Trophoblast cell (in vitro differentiated cells and primary cell): ENCODE measurements at regions not wholly inside any gene's neighbourhood (a gene's known extent, or its start where the extent isn't known, plus 50 kb on each side); places are given as distances from the start of the nearest gene placed in this dataset.

ENCODE experiments used
- DNase-seq, 2 donors: peaks; one replicate each; pipeline ENCODE4 v3.0.0-alpha.2; 2016
- H2AFZ ChIP-seq: 2 replicates; pipeline ENCODE4 v1.6.1; 2013; ENCODE audit warnings: low read length, moderate library complexity, mild to moderate bottlenecking; ENCODE audit not compliant: insufficient read depth, poor library complexity
- H2AK5ac ChIP-seq: 2 replicates; pipeline ENCODE4 v1.6.1; 2013; ENCODE audit warnings: mild to moderate bottlenecking, low read length
- H2BK120ac ChIP-seq: 2 replicates; pipeline ENCODE4 v1.6.1; 2013; ENCODE audit warnings: low read length, mild to moderate bottlenecking, moderate library complexity; ENCODE audit not compliant: insufficient read depth, poor library complexity
- H2BK12ac ChIP-seq: 2 replicates; pipeline ENCODE4 v1.6.1; 2013; ENCODE audit warnings: mild to moderate bottlenecking, low read length, moderate library complexity
- H2BK5ac ChIP-seq: 2 replicates; pipeline ENCODE4 v1.6.1; 2013; ENCODE audit warnings: low read length, low read depth, moderate library complexity, mild to moderate bottlenecking; ENCODE audit not compliant: poor library complexity
- H3K14ac ChIP-seq: 2 replicates; pipeline ENCODE4 v1.6.1; 2013; ENCODE audit warnings: mild to moderate bottlenecking, low read length
- H3K18ac ChIP-seq: 2 replicates; pipeline ENCODE4 v1.6.1; 2013; ENCODE audit warnings: mild to moderate bottlenecking, low read length
- H3K23ac ChIP-seq: 2 replicates; pipeline ENCODE4 v1.6.1; 2013; ENCODE audit warnings: low read length
- H3K27ac ChIP-seq: 2 replicates; pipeline ENCODE4 v1.5.1; 2013; ENCODE audit warnings: low read depth, mild to moderate bottlenecking, inconsistent platforms, low read length, moderate library complexity
- H3K27me3 ChIP-seq: 2 replicates; pipeline ENCODE4 v1.6.1; 2013; ENCODE audit warnings: inconsistent platforms, mild to moderate bottlenecking, low read length, moderate library complexity; ENCODE audit not compliant: insufficient read depth
- H3K36me3 ChIP-seq, 2 experiments: 1 replicate in 1 of 2; 2 replicates in 1 of 2; pipeline ENCODE4 v1.6.1; 2013; ENCODE audit warnings: low read length in 2 of 2, mild to moderate bottlenecking in 2 of 2, moderate library complexity in 1 of 2; ENCODE audit not compliant: insufficient read depth in 2 of 2, control insufficient read depth in 1 of 2
- H3K4ac ChIP-seq: 2 replicates; pipeline ENCODE4 v1.6.1; 2013; ENCODE audit warnings: low read depth, mild to moderate bottlenecking, low read length, moderate library complexity
- H3K4me1 ChIP-seq, 2 experiments: 1 replicate in 1 of 2; 2 replicates in 1 of 2; pipeline ENCODE4 v1.6.1; 2013; ENCODE audit warnings: low read length in 2 of 2, mild to moderate bottlenecking in 2 of 2, moderate library complexity in 1 of 2; ENCODE audit not compliant: insufficient read depth in 2 of 2, control insufficient read depth in 1 of 2
- H3K4me2 ChIP-seq: 2 replicates; pipeline ENCODE4 v1.6.1; 2013; ENCODE audit warnings: inconsistent platforms, mild to moderate bottlenecking, low read length, moderate library complexity
- H3K4me3 ChIP-seq: 2 replicates; pipeline ENCODE4 v1.5.1; 2013; ENCODE audit warnings: mild to moderate bottlenecking, low read depth, low read length, inconsistent platforms
- H3K79me1 ChIP-seq: one replicate; pipeline ENCODE4 v1.6.1; 2013; ENCODE audit warnings: low read length
- H3K79me2 ChIP-seq: 2 replicates; pipeline ENCODE4 v1.6.1; 2013; ENCODE audit warnings: low read length, mild to moderate bottlenecking; ENCODE audit not compliant: control insufficient read depth, insufficient read depth, poor library complexity
- H3K9ac ChIP-seq: 2 replicates; pipeline ENCODE4 v1.6.1; 2013; ENCODE audit warnings: mild to moderate bottlenecking, low read length
- H3K9me3 ChIP-seq: 2 replicates; pipeline ENCODE4 v1.6.1; 2013; ENCODE audit warnings: low read depth, mild to moderate bottlenecking, control low read depth, inconsistent platforms, low read length; ENCODE audit not compliant: insufficient read depth
- H4K12ac ChIP-seq: 2 replicates; pipeline ENCODE4 v1.6.1; 2013; ENCODE audit warnings: low read depth, mild to moderate bottlenecking, low read length, moderate library complexity
- H4K8ac ChIP-seq: 2 replicates; pipeline ENCODE4 v1.6.1; 2013; ENCODE audit warnings: low read depth, mild to moderate bottlenecking, low read length, moderate library complexity
- H4K91ac ChIP-seq: one replicate; pipeline ENCODE4 v1.6.1; 2013; ENCODE audit warnings: low read depth, mild to moderate bottlenecking, low read length, moderate library complexity
- WGBS: extraction: QIAGEN DNeasy Blood & Tissue Kit; methylation state at CpG from one replicate; pipeline ENCODE4 v1.1.7; 2013; ENCODE audit warnings: missing lambda C conversion rate; ENCODE audit not compliant: insufficient read length, insufficient coverage; ENCODE audit errors: extremely low coverage; 5-methylcytosine and 5-hydroxymethylcytosine counted together

DNA sequence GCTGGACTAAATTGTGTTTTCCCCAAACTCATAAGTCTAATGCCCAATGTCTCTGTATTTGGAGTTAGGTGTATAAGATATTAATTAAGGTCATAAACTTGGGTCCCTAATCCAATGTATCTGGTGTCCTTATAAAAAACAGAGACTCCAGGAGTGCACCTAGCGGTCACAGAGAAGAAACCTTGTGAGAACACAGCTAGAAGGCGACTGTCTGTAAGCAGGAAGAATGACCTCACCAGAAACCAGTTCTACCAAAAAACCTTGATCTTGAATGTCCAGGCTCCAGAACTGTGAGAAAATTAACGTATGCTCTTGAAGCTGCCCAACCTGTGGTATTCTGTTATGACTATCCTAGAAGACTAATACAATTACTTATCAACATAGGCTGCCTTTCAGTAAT, 591.7 kb upstream of the PTPRD start:
- no peak overlapping the region for H3K18ac ChIP-seq
- no peak overlapping the region for H2AFZ ChIP-seq
- no peaks in the 10 kb centered on the region for H3K9me3 ChIP-seq
- no peak overlapping the region for H3K4me3 ChIP-seq
- no peak overlapping the region for H2BK120ac ChIP-seq
- no peaks in the 10 kb centered on the region for H3K27me3 ChIP-seq
- WGBS = no CpG with 5 or more reads among the region's 3 CpGs
- DNase-seq = no peak
- H3K4ac ChIP-seq = no peak overlapping the region
- no peaks in the 10 kb centered on the region for H3K79me2 ChIP-seq
- H3K9ac ChIP-seq = no peak overlapping the region
- H3K14ac ChIP-seq = no peak overlapping the region
- H4K8ac ChIP-seq = no peak overlapping the region
- H3K4me2 ChIP-seq = no peak overlapping the region
- no peaks in the 10 kb centered on the region for H3K4me1 ChIP-seq
- H3K23ac ChIP-seq = no peak overlapping the region
- no peak overlapping the region for H2BK5ac ChIP-seq
- H2BK12ac ChIP-seq = no peak overlapping the region
- no peaks in the 10 kb centered on the region for H3K36me3 ChIP-seq
- H4K91ac ChIP-seq = no peak overlapping the region
- H4K12ac ChIP-seq = no peak overlapping the region
- H3K79me1 ChIP-seq = no peaks in the 10 kb centered on the region
- no peak overlapping the region for H3K27ac ChIP-seq
- H2AK5ac ChIP-seq = no peak overlapping the region

DNA sequence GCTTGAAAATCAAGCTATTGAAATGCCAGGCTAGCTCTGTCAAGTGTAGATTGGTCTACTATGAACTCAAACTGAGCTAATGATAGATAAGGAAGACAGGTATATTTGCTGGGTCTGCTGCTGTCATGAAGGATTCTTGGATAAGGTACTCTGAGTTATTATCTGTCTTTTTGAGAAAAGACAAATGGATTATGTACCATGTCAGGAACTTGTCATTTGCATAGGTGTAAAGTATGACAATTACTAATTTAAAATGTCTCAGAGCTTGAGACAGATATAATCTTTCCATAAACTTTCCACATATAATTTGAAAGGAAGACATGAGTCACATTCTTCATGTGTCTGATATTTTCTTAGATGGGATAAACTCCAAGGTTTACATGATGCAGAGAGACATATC, 594.1 kb upstream of the PTPRD start:
- no peak overlapping the region for H2BK12ac ChIP-seq
- H3K9me3 ChIP-seq = no peaks in the 10 kb centered on the region
- DNase-seq = no peak
- H2BK5ac ChIP-seq = no peak overlapping the region
- H3K4me1 ChIP-seq = no peaks in the 10 kb centered on the region
- no peak overlapping the region for H3K14ac ChIP-seq
- H2AFZ ChIP-seq = no peak overlapping the region
- no peak overlapping the region for H3K4ac ChIP-seq
- H3K79me2 ChIP-seq = no peaks in the 10 kb centered on the region
- no peak overlapping the region for H4K12ac ChIP-seq
- no peak overlapping the region for H2AK5ac ChIP-seq
- H3K27ac ChIP-seq = no peak overlapping the region
- H3K4me3 ChIP-seq = no peak overlapping the region
- H3K4me2 ChIP-seq = no peak overlapping the region
- H2BK120ac ChIP-seq = no peak overlapping the region
- H3K79me1 ChIP-seq = no peaks in the 10 kb centered on the region
- H3K36me3 ChIP-seq = no peaks in the 10 kb centered on the region
- no peak overlapping the region for H4K91ac ChIP-seq
- no peak overlapping the region for H3K23ac ChIP-seq
- H3K27me3 ChIP-seq = no peaks in the 10 kb centered on the region
- no peak overlapping the region for H4K8ac ChIP-seq
- no peak overlapping the region for H3K9ac ChIP-seq
- no peak overlapping the region for H3K18ac ChIP-seq

DNA sequence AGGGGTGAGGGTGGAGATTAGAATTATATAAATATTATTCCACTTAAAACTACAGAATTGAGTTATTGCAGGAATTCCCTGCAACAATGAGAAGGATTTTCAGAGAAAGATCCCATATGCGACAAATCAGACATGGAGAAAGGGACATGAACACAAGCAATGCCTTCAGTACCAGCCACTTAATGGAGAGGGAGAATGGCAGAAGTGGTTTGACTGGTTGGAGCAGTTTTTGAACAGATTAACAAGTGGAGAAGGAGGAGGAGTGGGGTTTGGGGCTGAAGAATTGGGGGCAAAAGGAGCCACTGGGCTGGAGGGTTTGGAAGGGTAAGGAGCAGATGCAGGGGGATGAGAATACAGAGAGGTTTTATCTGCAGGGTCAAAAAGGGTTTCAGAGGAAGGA, 620.9 kb upstream of the PTPRD start:
- no peak for DNase-seq
- Histone ChIP-seq H3K79me2 (no peaks in the 10 kb centered on the region), H3K14ac (no peak overlapping the region), H3K9me3 (no peaks in the 10 kb centered on the region), H3K4me2 (no peak overlapping the region), H3K4me1 (peaks cover 3 to 8% of the 10 kb centered on the region in 2 experiments), H3K27me3 (no peaks in the 10 kb centered on the region), H2AK5ac (no peak overlapping the region), H4K8ac (no peak overlapping the region), H3K23ac (no peak overlapping the region), H2BK120ac (no peak overlapping the region), H2BK5ac (no peak overlapping the region), H2AFZ (no peak overlapping the region), H3K4ac (no peak overlapping the region), H3K36me3 (no peaks in the 10 kb centered on the region), H3K9ac (no peak overlapping the region), H3K27ac (no peak overlapping the region), H2BK12ac (no peak overlapping the region), H4K12ac (no peak overlapping the region), H3K4me3 (no peak overlapping the region), H3K79me1 (no peaks in the 10 kb centered on the region), H4K91ac (no peak overlapping the region), H3K18ac (no peak overlapping the region)
- WGBS = no CpG with 5 or more reads among the region's 1 CpG

DNA sequence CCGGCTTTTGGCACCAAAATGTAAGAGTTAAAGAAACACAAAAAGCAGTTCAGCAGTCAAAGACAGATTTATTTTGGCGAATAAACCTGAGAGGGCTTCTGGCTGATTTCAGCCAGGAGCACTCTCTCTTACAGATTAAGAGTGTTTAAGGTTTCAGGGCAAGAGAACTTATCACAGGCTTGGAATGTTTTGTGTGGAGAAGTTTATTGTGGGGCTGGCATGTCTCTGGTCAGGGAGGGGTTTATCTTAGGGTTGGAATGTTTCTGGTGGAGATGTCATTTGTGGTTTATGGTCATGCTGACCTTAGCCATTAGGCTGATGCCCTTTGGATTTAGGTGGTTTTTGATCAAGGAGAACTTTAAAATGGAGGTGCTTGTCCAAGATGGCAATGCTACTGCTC, 622.3 kb upstream of the PTPRD start:
- peaks cover 3 to 8% of the 10 kb centered on the region in 2 experiments for H3K4me1 ChIP-seq
- H3K18ac ChIP-seq = no peak overlapping the region
- H4K12ac ChIP-seq = no peak overlapping the region
- DNase-seq = no peak
- H4K8ac ChIP-seq = no peak overlapping the region
- H3K4me2 ChIP-seq = peak overlapping the region; percentile 19
- H3K23ac ChIP-seq = no peak overlapping the region
- no peak overlapping the region for H3K4me3 ChIP-seq
- no peak overlapping the region for H3K9ac ChIP-seq
- no peak overlapping the region for H2BK5ac ChIP-seq
- H3K36me3 ChIP-seq = no peaks in the 10 kb centered on the region
- no peak overlapping the region for H3K14ac ChIP-seq
- H3K27ac ChIP-seq = peak overlapping the region; percentile 66
- H3K4ac ChIP-seq = no peak overlapping the region
- H2BK120ac ChIP-seq = no peak overlapping the region
- no peak overlapping the region for H2BK12ac ChIP-seq
- no peak overlapping the region for H2AK5ac ChIP-seq
- H3K27me3 ChIP-seq = no peaks in the 10 kb centered on the region
- H3K9me3 ChIP-seq = no peaks in the 10 kb centered on the region
- no peaks in the 10 kb centered on the region for H3K79me1 ChIP-seq
- no peak overlapping the region for H2AFZ ChIP-seq
- H4K91ac ChIP-seq = peak overlapping the region; percentile 23
- H3K79me2 ChIP-seq = no peaks in the 10 kb centered on the region
- no CpG with 5 or more reads among the region's 2 CpGs for WGBS
